ENCODE measurements at regions not wholly inside any gene's neighbourhood (a gene's known extent, or its start where the extent isn't known, plus 50 kb on each side); places are given as distances from the start of the nearest gene placed in this dataset.
A peak's percentile ranks its signal among the peaks of the same experiment; 100 is the strongest.

- BruUV-seq (replicated peaks), result no TSS peak
- Histone ChIP-seq H3K27ac (ENCODE audit: insufficient read depth, low read depth, low read length) (no peak overlapping the region), H3K9me1 (replicated peaks; ENCODE audit: control insufficient read depth, extremely low read depth, insufficient read depth, low read length) (no peaks in the 10 kb centered on the region), H3K27me3 (ENCODE audit: control insufficient read depth in 2 of 2, insufficient read depth in 2 of 2, low read length in 2 of 2) (no peaks in the 10 kb centered on the region), H3K4me2 (ENCODE audit: insufficient read depth, low read length) (no peak overlapping the region), H2AFZ (ENCODE audit: low read depth, low read length) (no peak overlapping the region), H4K20me1 (replicated peaks; ENCODE audit: control insufficient read depth, extremely low read depth, insufficient read depth, low read length) (no peaks in the 10 kb centered on the region), H3K9ac (replicated peaks; ENCODE audit: extremely low read depth, insufficient read depth, low read length) (no peak overlapping the region), H3K79me2 (ENCODE audit: control insufficient read depth, insufficient read depth, low read length) (no peaks in the 10 kb centered on the region), H3K4me1 (ENCODE audit: control insufficient read depth, extremely low read depth, insufficient read depth, low read length) (no peaks in the 10 kb centered on the region), H3K9me3 (replicated peaks; ENCODE audit: control insufficient read depth, insufficient read depth, low read length) (no peaks in the 10 kb centered on the region), H3K4me3 (replicated peaks in 1 of 3; ENCODE audit: insufficient read depth in 1 of 3, low read depth in 1 of 3, low read length in 3 of 3) (no peak overlapping the region), H3K36me3 (ENCODE audit: control insufficient read depth in 2 of 2, extremely low read depth in 1 of 2, insufficient read depth in 2 of 2, low read length in 2 of 2) (no peaks in the 10 kb centered on the region)
- DNase-seq (ENCODE audit: low read depth, low spot score) (no peak), FAIRE-seq (no peak)
- dilution Hi-C loops (cut with MboI; ENCODE audit: extremely low pct_ligation_motif_present, low sequenced_read_pairs) (no loop called here), intact Hi-C loops (cut with micrococcal nuclease) (no loop called here)
- CTCF ChIA-PET, result no interaction called here
- POLR2A ChIA-PET, result no interaction called here
- TF ChIP-seq, protein P1, sequence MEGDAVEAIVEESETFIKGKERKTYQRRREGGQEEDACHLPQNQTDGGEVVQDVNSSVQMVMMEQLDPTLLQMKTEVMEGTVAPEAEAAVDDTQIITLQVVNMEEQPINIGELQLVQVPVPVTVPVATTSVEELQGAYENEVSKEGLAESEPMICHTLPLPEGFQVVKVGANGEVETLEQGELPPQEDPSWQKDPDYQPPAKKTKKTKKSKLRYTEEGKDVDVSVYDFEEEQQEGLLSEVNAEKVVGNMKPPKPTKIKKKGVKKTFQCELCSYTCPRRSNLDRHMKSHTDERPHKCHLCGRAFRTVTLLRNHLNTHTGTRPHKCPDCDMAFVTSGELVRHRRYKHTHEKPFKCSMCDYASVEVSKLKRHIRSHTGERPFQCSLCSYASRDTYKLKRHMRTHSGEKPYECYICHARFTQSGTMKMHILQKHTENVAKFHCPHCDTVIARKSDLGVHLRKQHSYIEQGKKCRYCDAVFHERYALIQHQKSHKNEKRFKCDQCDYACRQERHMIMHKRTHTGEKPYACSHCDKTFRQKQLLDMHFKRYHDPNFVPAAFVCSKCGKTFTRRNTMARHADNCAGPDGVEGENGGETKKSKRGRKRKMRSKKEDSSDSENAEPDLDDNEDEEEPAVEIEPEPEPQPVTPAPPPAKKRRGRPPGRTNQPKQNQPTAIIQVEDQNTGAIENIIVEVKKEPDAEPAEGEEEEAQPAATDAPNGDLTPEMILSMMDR (IDR thresholded peaks at IDR 0.05; ENCODE audit: extremely low read depth in 1 of 2, insufficient read depth in 1 of 2, low read depth in 1 of 2, low read length in 2 of 2), result no peak
- no peak for TF ChIP-seq MYC (IDR thresholded peaks at IDR 0.05; ENCODE audit: low read depth, low read length)
- TF ChIP-seq POLR2AphosphoS5 (IDR thresholded peaks at IDR 0.05; ENCODE audit: insufficient read depth, low read depth, low read length), result no peak
- TF ChIP-seq JUN (IDR thresholded peaks at IDR 0.05; ENCODE audit: borderline replicate concordance, insufficient read depth, insufficient read length, low read depth), result peak; percentile 7
- no peak for TF ChIP-seq GATA2 (IDR thresholded peaks at IDR 0.05; ENCODE audit: insufficient read depth, insufficient read length, low read depth, low read length)
- no peak for TF ChIP-seq MAX (IDR thresholded peaks at IDR 0.05; ENCODE audit: insufficient read depth, insufficient read length)
These were observed 105.8 kb upstream of the UNC13C start for GRCh38 chr15:53872410-53872809.

GRCh38 chr15:53869806-53870073 is 108.5 kb upstream of the UNC13C start:
- no peak for DNase-seq (ENCODE audit: low read depth, low spot score)
- H3K4me1 ChIP-seq (ENCODE audit: control insufficient read depth, extremely low read depth, insufficient read depth, low read length), result no peaks in the 10 kb centered on the region
- BruUV-seq (replicated peaks), result no TSS peak
- H3K79me2 ChIP-seq (ENCODE audit: control insufficient read depth, insufficient read depth, low read length), result no peaks in the 10 kb centered on the region
- POLR2A ChIA-PET, result no interaction called here
- H3K4me3 ChIP-seq (replicated peaks in 1 of 3; ENCODE audit: insufficient read depth in 1 of 3, low read depth in 1 of 3, low read length in 3 of 3), result no peak overlapping the region
- no peak overlapping the region for H2AFZ ChIP-seq (ENCODE audit: low read depth, low read length)
- H3K9me1 ChIP-seq (replicated peaks; ENCODE audit: control insufficient read depth, extremely low read depth, insufficient read depth, low read length), result no peaks in the 10 kb centered on the region
- no peaks in the 10 kb centered on the region for H3K36me3 ChIP-seq (ENCODE audit: control insufficient read depth in 2 of 2, extremely low read depth in 1 of 2, insufficient read depth in 2 of 2, low read length in 2 of 2)
- H3K9ac ChIP-seq (replicated peaks; ENCODE audit: extremely low read depth, insufficient read depth, low read length), result no peak overlapping the region
- no peak for TF ChIP-seq MAX (IDR thresholded peaks at IDR 0.05; ENCODE audit: insufficient read depth, insufficient read length)
- TF ChIP-seq POLR2A (IDR thresholded peaks at IDR 0.05; ENCODE audit: low read depth, low read length), result no peak
- no peak for TF ChIP-seq JUN (IDR thresholded peaks at IDR 0.05; ENCODE audit: borderline replicate concordance, insufficient read depth, insufficient read length, low read depth)
- no peak for TF ChIP-seq EZH2 (IDR thresholded peaks at IDR 0.05; ENCODE audit: borderline replicate concordance, low read depth, low read length, severe bottlenecking)
- TF ChIP-seq MYC (IDR thresholded peaks at IDR 0.05; ENCODE audit: low read depth, low read length), result no peak
- TF ChIP-seq POLR2AphosphoS5 (IDR thresholded peaks at IDR 0.05; ENCODE audit: insufficient read depth, low read depth, low read length), result no peak
- no peak for TF ChIP-seq GATA2 (IDR thresholded peaks at IDR 0.05; ENCODE audit: insufficient read depth, insufficient read length, low read depth, low read length)
- TF ChIP-seq FOS (IDR thresholded peaks at IDR 0.05; ENCODE audit: borderline replicate concordance, insufficient read depth, low read length), result no peak
- TF ChIP-seq, protein P1 (IDR thresholded peaks at IDR 0.05; ENCODE audit: extremely low read depth in 1 of 2, insufficient read depth in 1 of 2, low read depth in 1 of 2, low read length in 2 of 2), result no peak
- CTCF ChIA-PET, result no interaction called here
- intact Hi-C loops (cut with micrococcal nuclease), result no loop called here
- no peak for FAIRE-seq
- H3K27ac ChIP-seq (ENCODE audit: insufficient read depth, low read depth, low read length), result no peak overlapping the region
- no peaks in the 10 kb centered on the region for H3K27me3 ChIP-seq (ENCODE audit: control insufficient read depth in 2 of 2, insufficient read depth in 2 of 2, low read length in 2 of 2)
- H3K9me3 ChIP-seq (replicated peaks; ENCODE audit: control insufficient read depth, insufficient read depth, low read length), result no peaks in the 10 kb centered on the region
- no peaks in the 10 kb centered on the region for H4K20me1 ChIP-seq (replicated peaks; ENCODE audit: control insufficient read depth, extremely low read depth, insufficient read depth, low read length)
- dilution Hi-C loops (cut with MboI; ENCODE audit: extremely low pct_ligation_motif_present, low sequenced_read_pairs), result no loop called here
- no peak overlapping the region for H3K4me2 ChIP-seq (ENCODE audit: insufficient read depth, low read length)
